ENCODE measurements at regions not wholly inside any gene's neighbourhood (a gene's known extent, or its start where the extent isn't known, plus 50 kb on each side); places are given as distances from the start of the nearest gene placed in this dataset.
"Not testable (repeated sequence)": the region's sequence is repeated elsewhere in the genome, so short reads cannot be mapped to it uniquely, and the experiment has no call there.

- not testable (repeated sequence) for TF ChIP-seq CTCF, POLR2A (IDR thresholded peaks at IDR 0.05)
These were observed 96.6 kb upstream of the PRDM9 start for GRCh38 chr5:23410775-23411174.

Data from testis (tissue), 2 donors.